HK-2 (cell line): ENCODE measurements at regions not wholly inside any gene's neighbourhood (a gene's known extent, or its start where the extent isn't known, plus 50 kb on each side); places are given as distances from the start of the nearest gene placed in this dataset.

Source experiments
- DNase-seq: peaks from one replicate; pipeline ENCODE4 v3.0.0-alpha.2; 2018; ENCODE audit not compliant: unreplicated experiment

DNA sequence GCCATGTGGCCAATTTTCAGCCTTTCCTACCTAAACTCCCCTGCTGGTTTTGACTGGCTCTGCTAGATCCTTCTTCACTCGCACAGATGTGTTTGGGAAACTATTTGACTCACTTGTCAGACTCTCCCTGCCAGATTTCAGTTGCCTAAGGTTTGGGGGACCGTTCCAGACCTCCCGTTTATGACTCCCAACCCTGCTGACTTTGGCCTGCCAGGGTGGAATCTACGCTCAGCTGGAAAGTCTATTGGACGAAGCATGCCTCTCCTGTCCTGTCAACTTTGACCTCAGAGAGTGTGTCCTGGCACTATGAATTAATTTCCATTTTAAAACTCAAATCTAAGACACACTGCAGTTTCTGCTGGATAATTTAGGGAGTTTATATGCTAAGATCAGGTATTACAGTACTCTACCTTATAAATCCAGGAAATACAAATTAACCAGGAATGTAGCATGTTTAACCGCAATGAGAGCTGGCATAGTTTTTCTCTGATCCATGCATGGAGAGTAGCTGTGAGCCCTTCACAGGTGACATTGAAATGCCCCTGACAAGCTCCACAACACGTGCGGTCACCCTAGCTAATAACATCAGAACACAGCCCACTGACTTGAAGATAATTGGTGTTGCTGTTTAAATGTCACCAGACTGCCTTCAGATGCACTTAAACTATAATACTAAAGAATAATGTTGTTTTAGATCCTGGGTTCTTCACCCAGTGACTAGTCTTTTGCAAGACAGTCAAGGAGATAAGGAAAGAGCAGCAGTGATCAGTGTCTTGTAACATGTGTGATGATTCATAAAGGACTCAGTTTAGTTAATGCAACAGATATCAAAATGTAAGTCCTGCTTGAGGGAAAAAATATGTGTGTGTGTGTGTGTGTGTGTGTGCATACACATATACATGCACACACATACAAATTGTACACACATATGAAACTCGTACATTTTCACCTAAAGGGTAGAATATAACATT lies 223.0 kb upstream of the MCTP2 start:
- DNase-seq: no peak

GRCh38 chr15:94004697-94005096 lies 226.7 kb upstream of the MCTP2 start:
- no peak for DNase-seq

DNA sequence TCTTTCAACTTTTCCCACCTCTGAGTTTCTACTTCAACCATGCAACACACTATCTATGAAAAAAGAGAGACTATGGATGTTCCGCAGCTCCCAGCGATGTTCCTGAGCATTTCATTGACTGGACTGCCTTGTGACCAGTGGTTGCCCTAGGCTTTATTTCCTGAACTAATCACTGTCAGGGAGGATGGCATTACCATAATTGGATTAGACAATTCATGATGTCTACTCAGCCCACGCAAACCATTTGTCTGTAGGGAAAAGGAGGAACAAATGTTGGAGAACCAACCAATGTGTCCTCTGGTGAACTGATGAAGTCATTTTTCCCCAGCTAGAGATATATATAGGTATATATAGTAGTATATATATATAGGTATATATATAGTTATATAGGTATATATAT lies 229.3 kb upstream of the MCTP2 start:
- DNase-seq: no peak

GRCh38 chr15:94001255-94001801 lies 230.0 kb upstream of the MCTP2 start:
- no peak for DNase-seq

DNA sequence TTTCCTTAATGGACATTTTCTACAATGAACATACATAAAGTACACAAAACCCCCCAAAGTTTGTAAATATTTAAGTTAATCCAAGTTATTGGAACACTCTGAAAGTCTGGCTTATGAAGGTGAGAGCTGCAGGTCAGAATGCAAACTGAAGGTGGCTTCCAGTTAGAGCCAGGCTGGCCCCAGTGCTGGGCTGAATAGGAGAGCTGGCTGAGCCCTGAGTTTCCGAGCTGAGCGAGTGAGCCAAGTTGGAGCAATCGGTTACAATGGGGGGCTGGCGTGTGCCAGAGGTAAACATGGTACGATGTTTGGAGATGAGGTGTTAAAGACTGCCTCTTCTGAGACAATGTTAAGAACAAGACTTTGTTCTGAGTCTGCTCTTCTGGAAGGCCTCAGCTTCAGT lies 230.8 kb upstream of the MCTP2 start:
- no peak for DNase-seq

DNA sequence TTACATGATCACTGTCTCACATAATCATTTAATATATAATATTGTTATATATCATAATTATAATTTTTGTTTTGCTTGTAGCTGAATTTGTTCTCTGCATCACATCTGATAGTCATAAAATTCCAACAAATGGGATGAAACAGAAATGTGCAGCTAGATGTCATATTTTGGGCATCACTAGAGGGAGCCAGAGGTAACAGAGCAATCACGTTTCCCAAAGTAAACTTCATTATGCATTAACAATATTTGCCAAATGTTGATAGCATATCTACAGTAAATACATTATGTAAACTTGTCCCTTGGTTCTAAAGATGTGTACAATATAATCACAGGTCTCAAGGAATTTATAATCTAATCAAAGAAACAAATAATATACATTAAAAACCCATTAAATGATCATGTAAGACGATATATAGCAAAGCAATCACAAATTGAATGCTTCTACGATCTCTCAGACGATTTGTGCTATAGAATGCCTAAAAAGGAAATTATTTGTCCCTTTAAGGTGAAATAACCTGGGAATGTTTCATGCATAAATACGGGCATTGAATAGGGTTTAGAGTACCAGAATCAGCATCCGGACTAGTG lies 234.2 kb upstream of the MCTP2 start:
- no peak for DNase-seq

GRCh38 chr15:93989440-93989998 lies 241.8 kb upstream of the MCTP2 start:
- DNase-seq: no peak

GRCh38 chr15:93987068-93987467 lies 244.3 kb upstream of the MCTP2 start:
- no peak for DNase-seq

- DNase-seq: no peak
These were observed 244.9 kb upstream of the MCTP2 start for GRCh38 chr15:93986400-93986984.

DNA sequence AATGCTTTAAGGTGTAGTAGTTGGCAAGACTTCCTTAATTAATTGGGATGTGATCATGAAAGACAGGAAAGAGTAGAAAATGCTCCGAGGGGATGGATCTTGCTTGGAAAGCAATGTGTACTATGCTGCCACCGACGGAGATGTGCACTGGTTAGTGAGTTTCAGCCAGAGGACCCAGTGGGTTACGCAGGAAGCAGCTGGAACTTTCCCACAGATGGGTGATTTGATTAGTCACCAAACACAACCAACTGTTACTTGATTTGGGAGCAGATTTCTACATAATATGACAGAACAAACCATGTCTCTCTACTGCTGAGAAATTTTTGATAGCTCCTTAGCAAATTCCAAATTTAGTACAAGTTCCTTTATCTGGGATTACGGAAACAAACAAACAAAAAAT lies 245.4 kb upstream of the MCTP2 start:
- DNase-seq: no peak

DNA sequence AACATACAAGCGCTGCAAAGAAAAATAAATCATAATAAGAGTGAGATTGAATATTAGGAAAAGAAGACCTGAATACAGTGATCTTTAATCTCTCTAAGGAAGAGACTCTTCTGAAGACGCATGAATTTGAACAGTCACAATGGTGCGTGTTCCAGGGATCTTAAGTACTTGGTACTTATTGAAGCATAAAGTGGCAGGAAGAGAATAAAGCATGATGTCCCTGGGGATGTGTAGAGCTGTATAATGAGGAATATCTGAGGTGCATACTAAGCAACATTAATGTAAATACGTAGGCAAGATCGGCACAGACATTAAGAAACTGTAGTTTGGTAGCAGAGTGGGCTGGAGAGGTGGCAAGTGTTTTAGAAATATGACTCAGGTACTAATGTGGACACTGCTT lies 246.2 kb upstream of the MCTP2 start:
- DNase-seq: no peak

DNA sequence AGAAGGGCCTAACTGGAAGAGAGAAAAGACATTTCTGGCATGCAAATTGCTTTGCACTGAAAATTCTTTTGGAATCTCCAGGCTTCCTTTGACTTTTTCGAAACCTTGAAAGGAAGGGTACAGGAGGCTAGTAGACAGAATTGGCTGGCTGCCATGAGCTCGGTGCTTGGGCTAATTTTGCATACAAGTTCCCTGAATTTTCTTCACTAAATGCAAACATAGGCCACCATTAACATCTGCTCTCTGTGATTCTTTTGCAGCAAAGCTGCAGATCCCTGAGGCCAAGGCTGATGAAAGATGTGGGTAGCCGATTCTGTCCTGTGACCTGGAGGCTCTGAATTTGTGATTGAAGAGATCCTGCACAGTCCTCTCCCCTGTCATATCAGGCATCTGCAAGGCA lies 247.8 kb upstream of the MCTP2 start:
- no peak for DNase-seq

DNA sequence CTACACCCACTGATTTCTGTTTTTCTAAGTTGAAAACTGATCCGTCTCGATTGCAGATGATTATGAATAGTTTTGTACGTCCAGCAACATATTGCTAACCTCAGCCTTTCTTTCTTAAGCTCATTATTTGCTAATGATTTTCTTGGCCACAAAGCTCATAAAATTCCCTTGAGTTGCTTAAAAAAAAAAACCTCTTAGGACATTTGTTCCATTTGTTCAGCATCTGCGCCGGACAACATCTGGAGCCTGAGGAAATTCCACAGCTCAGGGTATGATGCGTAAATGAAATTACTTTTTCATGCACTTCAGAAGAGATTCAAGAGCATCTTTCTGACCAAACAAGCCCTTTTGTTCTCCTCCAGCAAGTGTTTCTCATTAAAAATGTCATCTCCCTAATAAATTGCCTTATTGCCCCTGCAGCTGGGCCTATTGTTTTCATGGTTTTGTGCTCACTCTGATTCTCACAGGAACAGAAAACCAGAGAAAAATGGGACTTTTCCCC lies 249.1 kb upstream of the MCTP2 start:
- no peak for DNase-seq

GRCh38 chr15:93981706-93982105 lies 249.7 kb upstream of the MCTP2 start:
- no peak for DNase-seq

DNA sequence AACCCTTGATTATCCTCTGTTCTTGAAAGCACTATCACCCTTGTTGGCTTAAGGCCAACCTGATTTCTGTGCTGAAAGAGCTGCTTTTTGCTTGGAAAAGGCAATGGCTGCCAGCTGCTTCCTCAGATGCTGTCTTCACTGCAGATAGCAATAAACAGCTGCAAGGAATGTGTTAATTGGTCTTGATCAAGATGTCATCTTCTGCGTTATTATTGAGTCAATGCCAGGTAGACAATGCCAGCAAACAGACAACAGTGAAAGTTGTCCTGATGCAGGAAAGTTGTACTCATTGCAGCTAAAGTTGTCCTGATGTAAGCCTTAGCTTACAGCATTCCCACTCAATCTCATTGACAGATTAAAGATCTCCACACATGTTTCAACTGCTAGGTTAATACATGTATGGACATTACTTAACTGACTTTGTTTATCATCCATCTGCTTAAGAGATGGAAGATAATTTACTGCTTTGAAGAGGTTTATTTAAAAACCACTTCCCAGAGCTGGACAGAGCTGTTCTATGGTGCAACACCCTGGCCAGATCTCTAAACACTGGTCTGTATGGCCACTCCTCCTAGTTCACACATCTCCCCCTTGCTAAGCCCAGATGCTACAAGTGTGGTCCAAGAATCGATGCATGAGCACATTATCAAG lies 251.0 kb upstream of the MCTP2 start:
- no peak for DNase-seq

DNA sequence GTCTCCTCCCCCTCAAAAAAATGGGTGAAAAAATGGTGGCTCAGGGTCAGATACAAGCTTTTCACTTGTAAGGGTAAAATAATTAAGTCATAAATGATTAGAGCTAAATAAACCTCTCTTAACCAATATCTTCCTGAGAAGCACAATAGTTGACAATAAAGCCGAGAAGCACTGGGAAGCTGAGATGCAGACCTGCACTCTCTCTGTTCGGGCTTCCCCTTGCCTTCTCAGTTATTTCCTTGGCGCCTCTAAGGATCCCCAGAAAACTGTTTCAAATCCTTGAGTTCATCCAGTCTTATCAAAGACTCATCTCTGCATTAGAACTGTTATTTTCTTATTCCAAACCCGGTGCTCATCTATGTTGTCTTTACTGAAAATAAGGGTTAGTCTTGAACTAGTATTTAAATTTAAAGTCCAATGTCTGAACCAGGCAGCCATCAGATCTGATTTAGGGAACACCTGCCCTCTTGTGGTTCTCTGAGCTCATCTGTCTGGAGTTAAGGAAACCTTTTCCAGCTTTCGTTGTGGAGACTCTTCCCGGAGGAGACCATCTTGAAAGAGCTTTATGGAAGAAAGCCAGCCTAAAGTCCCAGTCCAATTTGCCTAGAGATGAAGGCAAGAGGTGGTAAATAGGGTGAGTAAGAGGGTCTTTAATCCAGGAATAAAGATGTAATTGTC lies 256.4 kb upstream of the MCTP2 start:
- no peak for DNase-seq

DNA sequence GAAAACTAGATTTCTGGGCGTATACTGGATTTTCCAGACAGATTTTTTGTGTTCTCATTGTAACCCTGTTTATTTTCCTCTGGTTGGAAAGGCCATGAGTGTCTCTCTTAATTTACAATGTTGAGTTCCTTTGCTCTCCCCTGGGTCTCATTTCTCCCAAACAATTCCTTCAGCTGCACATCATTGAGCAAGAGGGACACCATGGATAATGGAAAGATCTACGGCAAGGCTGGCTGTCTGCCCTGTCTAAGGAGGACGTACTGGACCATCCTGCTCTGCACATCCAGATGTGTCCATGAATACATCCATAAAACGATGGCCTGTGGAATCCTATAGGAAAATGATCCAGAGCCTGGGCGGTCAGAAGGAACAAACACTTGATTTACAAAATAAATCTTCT lies 258.1 kb upstream of the MCTP2 start:
- no peak for DNase-seq

DNA sequence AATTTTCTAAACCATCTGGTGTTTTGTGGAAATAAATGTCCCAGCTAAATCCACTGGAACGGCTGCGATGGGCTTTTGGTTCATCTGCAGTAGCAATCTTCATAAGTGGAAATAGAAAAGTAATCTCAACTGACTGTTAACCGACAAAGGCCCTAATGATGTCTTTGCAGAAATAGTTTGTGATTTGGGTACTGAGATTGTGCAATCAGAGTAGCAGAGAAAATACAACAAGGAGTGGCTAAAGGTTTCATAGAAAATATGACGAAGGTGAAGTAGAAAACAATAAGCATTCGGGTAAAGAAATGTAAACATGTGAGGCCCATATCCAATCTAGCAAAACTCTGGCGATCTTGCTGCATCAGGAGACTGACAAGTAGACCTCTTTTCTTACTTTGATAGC lies 262.6 kb upstream of the MCTP2 start:
- no peak for DNase-seq

DNA sequence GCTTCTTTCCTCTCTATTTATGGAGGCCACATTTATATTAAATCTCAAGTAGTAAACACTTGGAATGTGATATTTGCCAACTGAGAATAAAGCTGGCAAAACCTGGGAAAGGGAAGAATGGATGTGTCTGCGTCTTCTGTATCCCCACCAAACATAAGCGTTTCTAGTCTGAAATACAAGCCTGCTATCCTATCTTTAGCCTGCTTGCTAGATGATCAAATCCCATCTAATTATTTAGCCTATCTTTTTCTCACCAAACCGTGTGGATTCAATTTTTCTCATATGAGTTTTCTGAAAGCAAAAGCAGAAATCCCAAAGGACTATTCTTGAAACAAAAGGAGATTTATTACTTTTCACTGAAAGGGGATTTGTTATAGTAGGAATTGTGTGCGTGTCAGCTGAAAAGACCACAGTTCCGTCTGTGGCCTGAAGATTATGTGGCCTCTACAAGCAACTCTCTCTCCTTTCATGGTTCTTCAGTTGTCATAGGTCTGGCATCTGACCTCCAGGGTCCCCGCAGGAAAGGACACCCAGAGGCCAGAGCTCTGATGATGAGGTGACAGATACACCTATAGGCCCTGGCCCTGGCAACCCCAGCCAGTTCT lies 266.0 kb upstream of the MCTP2 start:
- DNase-seq: no peak

DNA sequence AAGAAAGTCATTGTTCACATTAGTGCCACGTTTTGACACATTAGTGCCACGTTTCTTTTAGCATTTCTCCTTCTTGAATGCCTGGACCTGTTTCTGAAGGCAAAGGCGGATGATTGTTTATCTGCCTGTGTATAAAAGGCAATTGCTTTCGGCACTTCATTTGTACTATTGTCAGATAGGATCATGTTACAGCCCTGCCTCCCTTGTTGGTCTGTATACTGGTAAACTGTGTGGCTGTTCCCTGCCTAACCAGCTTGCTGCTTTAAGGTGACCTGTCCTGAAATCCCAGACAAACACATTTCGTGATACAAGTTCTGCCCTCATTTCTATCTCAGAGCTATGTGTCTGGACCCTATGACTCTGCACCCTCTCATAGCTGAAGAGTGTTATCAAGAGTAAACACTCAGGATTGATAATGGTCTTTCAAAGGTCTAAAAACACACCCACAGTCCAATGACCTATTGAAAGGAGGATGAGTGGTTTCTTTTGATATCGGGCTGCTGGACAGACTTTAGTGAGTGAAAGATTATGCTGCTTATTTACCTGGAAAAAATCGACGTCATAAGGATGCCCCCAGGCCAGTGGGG lies 276.3 kb upstream of the MCTP2 start:
- no peak for DNase-seq
